Transverse colon (tissue), 4 donors: ENCODE measurements at regions not wholly inside any gene's neighbourhood (a gene's known extent, or its start where the extent isn't known, plus 50 kb on each side); places are given as distances from the start of the nearest gene placed in this dataset.

Source experiments
- DNase-seq: peaks from one replicate; pipeline ENCODE4 v3.0.0-alpha.2; 2019
- H3K27ac ChIP-seq, 4 donors: fragments of 200-600 bp; sonication (generic); 2 replicates each; pipeline ENCODE4 v1.5.1; 2016 to 2018; ENCODE audit warnings: inconsistent platforms in 4 of 4
- H3K27me3 ChIP-seq: fragments of 200-600 bp; sonication (generic); 2 replicates; pipeline ENCODE4 v1.5.1; 2017; ENCODE audit warnings: inconsistent platforms
- H3K36me3 ChIP-seq, 4 donors: fragments of 200-600 bp; sonication (generic); 2 replicates each; pipeline ENCODE4 v1.5.1; 2017 to 2019; ENCODE audit warnings: inconsistent platforms in 4 of 4
- H3K4me1 ChIP-seq, 4 donors: fragments of 200-600 bp; sonication (generic); 2 replicates each; pipeline ENCODE4 v1.5.1; 2017 to 2020; ENCODE audit warnings: inconsistent platforms in 4 of 4
- H3K4me3 ChIP-seq, 4 donors: fragments of 200-600 bp; sonication (generic); 1 replicate in 1 of 4; 2 replicates in 3 of 4; pipeline versions ENCODE4 v1.5.1 to v1.6.1; 2017 to 2019; ENCODE audit warnings: inconsistent platforms in 4 of 4
- H3K9me3 ChIP-seq, 2 donors: fragments of 200-600 bp; sonication (generic); 2 replicates each; pipeline ENCODE4 v1.5.1; 2017 to 2019; ENCODE audit warnings: inconsistent platforms in 2 of 2
- CTCF ChIP-seq, 5 experiments: fragments of 200-600 bp in 3 of 5; fragments of 450-650 bp in 2 of 5; sonication (generic) in 3 of 5; IDR thresholded peaks; 1 replicate in 2 of 5; 2 replicates in 3 of 5; pipeline ENCODE4 v1.5.1; 2016 to 2017; ENCODE audit warnings: antibody characterized with exemption in 5 of 5, inconsistent platforms in 3 of 5, mild to moderate bottlenecking in 2 of 5, moderate library complexity in 1 of 5
- EP300 ChIP-seq: sonication (generic); formaldehyde crosslinking; IDR thresholded peaks from one replicate; pipeline ENCODE4 v1.6.1; 2017; ENCODE audit warnings: antibody characterized with exemption, low read depth
- POLR2A ChIP-seq: fragments of 450-650 bp; IDR thresholded peaks from one replicate; pipeline ENCODE4 v1.6.1; 2016; ENCODE audit warnings: antibody characterized with exemption, mild to moderate bottlenecking, moderate library complexity
- POLR2AphosphoS5 ChIP-seq, 3 donors: sonication (generic); formaldehyde crosslinking; IDR thresholded peaks; one replicate each; pipeline ENCODE4 v1.6.1; 2016; ENCODE audit warnings: antibody characterized with exemption in 3 of 3
- WGBS, 2 donors: methylation state at CpG; one replicate each; pipeline ENCODE4 v1.1.5; 2018; ENCODE audit warnings: low coverage in 1 of 2; 5-methylcytosine and 5-hydroxymethylcytosine counted together
- in situ Hi-C, 4 donors: fragments of 200-750 bp; cut with MboI; loops; one replicate each; pipeline versions ENCODE4 v1.15.0 to v1.15.1; 2017; ENCODE audit warnings: low sequenced_read_pairs in 3 of 4, low pct_ligation_motif_present in 1 of 4, low pct_unique_long_range_greater_than_20kb in 1 of 4
- intact Hi-C: fragments of 100-400 bp; cut with DNase I; formaldehyde crosslinking; loops from one replicate; pipeline ENCODE4 v1.15.1; 2023; ENCODE audit warnings: low total_unique reads

GRCh38 chr3:10757021-10757820 lies 58.8 kb upstream of the SLC6A11 start:
- Histone ChIP-seq H3K27me3 (peaks cover 24% of the 10 kb centered on the region), H3K36me3 (no peaks in the 10 kb centered on the region), H3K9me3 (no peaks in the 10 kb centered on the region), H3K4me1 (no peaks in the 10 kb centered on the region), H3K4me3 (no peak overlapping the region), H3K27ac (no peak overlapping the region)
- intact Hi-C loops, result no loop called here
- TF ChIP-seq POLR2AphosphoS5 (IDR thresholded peaks at IDR 0.05) (no peak), CTCF (IDR thresholded peaks at IDR 0.05) (no peak), POLR2A (no peak), EP300 (no peak)
- in situ Hi-C loops, result loop anchor here in 2 of 4 donors (25.0 kb wide), 1 partner anchor 305 kb away; no protein-coding TSS in a partner anchor
- 47% methylated on average over 10 of the region's 10 CpGs; no CpG with 5 or more reads in 1 of the 2 donors for WGBS, 2 donors
- no peak for DNase-seq

- H3K4me1 ChIP-seq, result no peaks in the 10 kb centered on the region
- DNase-seq, result no peak
- H3K9me3 ChIP-seq, result no peaks in the 10 kb centered on the region
- TF ChIP-seq EP300, result no peak
- no peak for TF ChIP-seq CTCF (IDR thresholded peaks at IDR 0.05)
- no peak for TF ChIP-seq POLR2A
- no peak for TF ChIP-seq POLR2AphosphoS5 (IDR thresholded peaks at IDR 0.05)
- H3K36me3 ChIP-seq, result no peaks in the 10 kb centered on the region
- H3K27me3 ChIP-seq, result peaks cover 18% of the 10 kb centered on the region
- no peak overlapping the region for H3K27ac ChIP-seq
- 7% methylated on average over 1 of the region's 1 CpG; no CpG with 5 or more reads in 1 of the 2 donors for WGBS, 2 donors
- in situ Hi-C loops (loop anchor here in 2 of 4 donors (25.0 kb wide), 1 partner anchor 305 kb away; no protein-coding TSS in a partner anchor), intact Hi-C loops (no loop called here)
- no peak overlapping the region for H3K4me3 ChIP-seq
Observed at GRCh38 chr3:10757821-10758130, 58.3 kb upstream of the SLC6A11 start.

- 27% methylated on average over 14 of the region's 14 CpGs; no CpG with 5 or more reads in 1 of the 2 donors for WGBS, 2 donors
- DNase-seq, result peak; percentile 29
- Histone ChIP-seq H3K27me3 (peaks cover 12% of the 10 kb centered on the region), H3K36me3 (no peaks in the 10 kb centered on the region), H3K27ac (no peak overlapping the region), H3K9me3 (no peaks in the 10 kb centered on the region), H3K4me3 (no peak overlapping the region), H3K4me1 (no peaks in the 10 kb centered on the region)
- peak; percentile 53 to 63 (median 58) for TF ChIP-seq CTCF (IDR thresholded peaks at IDR 0.05)
- no peak for TF ChIP-seq POLR2A
- in situ Hi-C loops, result loop anchor here in 2 of 4 donors (25.0 kb wide), 1 partner anchor 304 kb away; no protein-coding TSS in a partner anchor
- intact Hi-C loops, result no loop called here
Observed at GRCh38 chr3:10758304-10759037, 57.6 kb upstream of the SLC6A11 start.

GRCh38 chr3:10759495-10759894 lies 56.5 kb upstream of the SLC6A11 start:
- no peak for DNase-seq
- no peaks in the 10 kb centered on the region for H3K4me1 ChIP-seq
- H3K4me3 ChIP-seq, result no peak overlapping the region
- no peak overlapping the region for H3K27ac ChIP-seq
- in situ Hi-C loops (loop anchor here in 2 of 4 donors (25.0 kb wide), 1 partner anchor 303 kb away; no protein-coding TSS in a partner anchor), intact Hi-C loops (no loop called here)
- H3K9me3 ChIP-seq, result no peaks in the 10 kb centered on the region
- H3K27me3 ChIP-seq, result peaks cover 12% of the 10 kb centered on the region
- TF ChIP-seq POLR2AphosphoS5 (IDR thresholded peaks at IDR 0.05) (no peak), CTCF (IDR thresholded peaks at IDR 0.05) (no peak), EP300 (no peak)
- WGBS, 2 donors, result 57 to 80% methylated on average over 1 of the region's 1 CpG
- no peaks in the 10 kb centered on the region for H3K36me3 ChIP-seq
